ENCODE measurements at regions not wholly inside any gene's neighbourhood (a gene's known extent, or its start where the extent isn't known, plus 50 kb on each side); places are given as distances from the start of the nearest gene placed in this dataset.

GRCh38 chr15:79230766-79231165 is 51.8 kb upstream of the ANKRD34C start:
- intact Hi-C loops (cut with micrococcal nuclease), result no loop called here
- no peak for TF ChIP-seq CTCF (IDR thresholded peaks at IDR 0.05; ENCODE audit: borderline replicate concordance)
- no peaks in the 10 kb centered on the region for H3K27me3 ChIP-seq (ENCODE audit: low read depth)
- no peak overlapping the region for H3K27ac ChIP-seq (replicated peaks)
- peaks cover 36% of the 10 kb centered on the region for H3K9me3 ChIP-seq (replicated peaks)
- H3K36me3 ChIP-seq, result no peaks in the 10 kb centered on the region
- no peaks in the 10 kb centered on the region for H3K4me1 ChIP-seq
- DNase-seq, result no peak
- H3K4me3 ChIP-seq, result no peak overlapping the region

- peaks cover 16% of the 10 kb centered on the region for H3K4me1 ChIP-seq
- peaks cover 5% of the 10 kb centered on the region for H3K27me3 ChIP-seq (ENCODE audit: low read depth)
- intact Hi-C loops (cut with micrococcal nuclease), result no loop called here
- no peak for TF ChIP-seq CTCF (IDR thresholded peaks at IDR 0.05; ENCODE audit: borderline replicate concordance)
- peaks cover 6% of the 10 kb centered on the region for H3K9me3 ChIP-seq (replicated peaks)
- H3K4me3 ChIP-seq, result no peak overlapping the region
- no peak for DNase-seq
- H3K36me3 ChIP-seq, result no peaks in the 10 kb centered on the region
- no peak overlapping the region for H3K27ac ChIP-seq (replicated peaks)
Observed at GRCh38 chr15:79222808-79223207, 59.7 kb upstream of the ANKRD34C start.

GRCh38 chr15:79221696-79222095 is 60.8 kb upstream of the ANKRD34C start:
- no peaks in the 10 kb centered on the region for H3K36me3 ChIP-seq
- peaks cover 16% of the 10 kb centered on the region for H3K4me1 ChIP-seq
- H3K4me3 ChIP-seq, result no peak overlapping the region
- peaks cover 5% of the 10 kb centered on the region for H3K27me3 ChIP-seq (ENCODE audit: low read depth)
- TF ChIP-seq CTCF (IDR thresholded peaks at IDR 0.05; ENCODE audit: borderline replicate concordance), result no peak
- intact Hi-C loops (cut with micrococcal nuclease), result no loop called here
- no peak for DNase-seq
- H3K27ac ChIP-seq (replicated peaks), result no peak overlapping the region
- H3K9me3 ChIP-seq (replicated peaks), result peaks cover 11% of the 10 kb centered on the region

GRCh38 chr15:79219393-79220056 is 63.0 kb upstream of the ANKRD34C start:
- Histone ChIP-seq H3K4me3 (no peak overlapping the region), H3K4me1 (peaks cover 16% of the 10 kb centered on the region), H3K27ac (replicated peaks) (no peak overlapping the region), H3K27me3 (ENCODE audit: low read depth) (peaks cover 19% of the 10 kb centered on the region), H3K36me3 (no peaks in the 10 kb centered on the region), H3K9me3 (replicated peaks) (peaks cover 17% of the 10 kb centered on the region)
- DNase-seq, result no peak
- TF ChIP-seq CTCF (IDR thresholded peaks at IDR 0.05; ENCODE audit: borderline replicate concordance), result no peak
- intact Hi-C loops (cut with micrococcal nuclease), result no loop called here

GRCh38 chr15:79218588-79219200 is 63.8 kb upstream of the ANKRD34C start:
- intact Hi-C loops (cut with micrococcal nuclease), result no loop called here
- peaks cover 26% of the 10 kb centered on the region for H3K27me3 ChIP-seq (ENCODE audit: low read depth)
- H3K36me3 ChIP-seq, result no peaks in the 10 kb centered on the region
- no peak for DNase-seq
- no peak overlapping the region for H3K27ac ChIP-seq (replicated peaks)
- TF ChIP-seq CTCF (IDR thresholded peaks at IDR 0.05; ENCODE audit: borderline replicate concordance), result peak; percentile 60
- H3K4me3 ChIP-seq, result no peak overlapping the region
- peaks cover 17% of the 10 kb centered on the region for H3K9me3 ChIP-seq (replicated peaks)
- peaks cover 16% of the 10 kb centered on the region for H3K4me1 ChIP-seq

All from left ventricle myocardium inferior (tissue), 1 donor.